KMS-11 (cell line): ENCODE measurements at regions not wholly inside any gene's neighbourhood (a gene's known extent, or its start where the extent isn't known, plus 50 kb on each side); places are given as distances from the start of the nearest gene placed in this dataset.
"Not testable (repeated sequence)": the region's sequence is repeated elsewhere in the genome, so short reads cannot be mapped to it uniquely, and the experiment has no call there.

Experiments
- H2AFZ ChIP-seq: fragments of 200-600 bp; sonication (generic); 2 replicates; pipeline ENCODE4 v1.6.1; 2016; ENCODE audit warnings: antibody characterized with exemption, mixed run types, low read depth
- H3K27ac ChIP-seq: fragments of 200-600 bp; sonication (generic); 2 replicates; pipeline ENCODE4 v1.6.1; 2016; ENCODE audit warnings: mild to moderate bottlenecking, mixed run types
- H3K27me3 ChIP-seq: fragments of 200-600 bp; sonication (generic); 2 replicates; pipeline ENCODE4 v1.6.1; 2017; ENCODE audit warnings: mild to moderate bottlenecking, low read depth, mixed run types, moderate library complexity; ENCODE audit not compliant: insufficient read depth
- H3K36me3 ChIP-seq: fragments of 200-600 bp; sonication (generic); 2 replicates; pipeline ENCODE4 v1.6.1; 2017; ENCODE audit warnings: mild to moderate bottlenecking, mixed run types; ENCODE audit not compliant: insufficient read depth
- H3K4me1 ChIP-seq: fragments of 200-600 bp; sonication (generic); 2 replicates; pipeline ENCODE4 v1.6.1; 2016; ENCODE audit warnings: mild to moderate bottlenecking, low read depth, mixed run types; ENCODE audit not compliant: poor library complexity, severe bottlenecking
- H3K4me2 ChIP-seq: fragments of 200-600 bp; sonication (generic); 2 replicates; pipeline ENCODE4 v1.7.0; 2016; ENCODE audit warnings: mild to moderate bottlenecking, mixed run types
- H3K4me3 ChIP-seq: fragments of 200-600 bp; sonication (generic); IDR thresholded peaks from 2 replicates; pipeline ENCODE4 v1.6.1; 2017; ENCODE audit warnings: low read depth, low read length, mixed read lengths; ENCODE audit not compliant: insufficient read depth
- H3K79me2 ChIP-seq: fragments of 200-600 bp; sonication (generic); 2 replicates; pipeline ENCODE4 v1.6.1; 2016; ENCODE audit warnings: low read depth, mixed run types; ENCODE audit not compliant: insufficient read depth
- H3K9ac ChIP-seq: fragments of 200-600 bp; sonication (generic); 2 replicates; pipeline ENCODE4 v1.6.1; 2016; ENCODE audit warnings: mild to moderate bottlenecking, mixed run types
- H4K20me1 ChIP-seq: fragments of 200-600 bp; sonication (generic); 2 replicates; pipeline ENCODE4 v1.6.1; 2016; ENCODE audit warnings: mild to moderate bottlenecking, mixed run types; ENCODE audit not compliant: insufficient read depth
- TF ChIP-seq, protein P1 (sequence below): fragments of 200-600 bp; sonication (generic); conservative IDR thresholded peaks from 2 replicates; pipeline ENCODE4 v1.6.1; 2017; ENCODE audit warnings: low read depth, mild to moderate bottlenecking, antibody characterized with exemption, low read length, moderate library complexity, mixed read lengths

DNA sequence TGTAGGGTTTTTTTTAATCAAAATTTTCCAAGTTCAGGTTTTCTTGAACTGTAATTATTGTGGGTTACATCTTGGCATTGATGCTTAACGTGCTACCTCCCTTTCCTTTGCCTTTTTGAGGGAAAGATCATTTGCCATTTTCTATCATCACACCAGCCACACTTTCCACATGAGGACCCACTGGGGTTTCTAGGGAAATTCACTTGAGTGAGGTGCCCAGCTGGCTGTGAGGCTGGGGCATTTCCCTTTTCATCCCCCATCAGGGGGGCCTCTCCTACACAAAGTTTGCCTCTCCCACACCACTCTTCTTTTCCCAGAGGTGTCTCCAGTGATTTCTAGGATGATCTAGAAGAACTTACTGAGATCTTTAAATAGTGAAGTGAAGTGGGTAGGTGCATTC lies 335.7 kb downstream of the BMP4 start:
- Histone ChIP-seq H3K27ac (no peak overlapping the region), H3K4me3 (no peak overlapping the region), H2AFZ (no peak overlapping the region), H4K20me1 (no peaks in the 10 kb centered on the region), H3K27me3 (no peaks in the 10 kb centered on the region), H3K4me1 (no peaks in the 10 kb centered on the region), H3K9ac (no peak overlapping the region), H3K79me2 (no peaks in the 10 kb centered on the region), H3K36me3 (no peaks in the 10 kb centered on the region), H3K4me2 (no peak overlapping the region)
- TF ChIP-seq, protein P1, sequence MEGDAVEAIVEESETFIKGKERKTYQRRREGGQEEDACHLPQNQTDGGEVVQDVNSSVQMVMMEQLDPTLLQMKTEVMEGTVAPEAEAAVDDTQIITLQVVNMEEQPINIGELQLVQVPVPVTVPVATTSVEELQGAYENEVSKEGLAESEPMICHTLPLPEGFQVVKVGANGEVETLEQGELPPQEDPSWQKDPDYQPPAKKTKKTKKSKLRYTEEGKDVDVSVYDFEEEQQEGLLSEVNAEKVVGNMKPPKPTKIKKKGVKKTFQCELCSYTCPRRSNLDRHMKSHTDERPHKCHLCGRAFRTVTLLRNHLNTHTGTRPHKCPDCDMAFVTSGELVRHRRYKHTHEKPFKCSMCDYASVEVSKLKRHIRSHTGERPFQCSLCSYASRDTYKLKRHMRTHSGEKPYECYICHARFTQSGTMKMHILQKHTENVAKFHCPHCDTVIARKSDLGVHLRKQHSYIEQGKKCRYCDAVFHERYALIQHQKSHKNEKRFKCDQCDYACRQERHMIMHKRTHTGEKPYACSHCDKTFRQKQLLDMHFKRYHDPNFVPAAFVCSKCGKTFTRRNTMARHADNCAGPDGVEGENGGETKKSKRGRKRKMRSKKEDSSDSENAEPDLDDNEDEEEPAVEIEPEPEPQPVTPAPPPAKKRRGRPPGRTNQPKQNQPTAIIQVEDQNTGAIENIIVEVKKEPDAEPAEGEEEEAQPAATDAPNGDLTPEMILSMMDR = no peak

DNA sequence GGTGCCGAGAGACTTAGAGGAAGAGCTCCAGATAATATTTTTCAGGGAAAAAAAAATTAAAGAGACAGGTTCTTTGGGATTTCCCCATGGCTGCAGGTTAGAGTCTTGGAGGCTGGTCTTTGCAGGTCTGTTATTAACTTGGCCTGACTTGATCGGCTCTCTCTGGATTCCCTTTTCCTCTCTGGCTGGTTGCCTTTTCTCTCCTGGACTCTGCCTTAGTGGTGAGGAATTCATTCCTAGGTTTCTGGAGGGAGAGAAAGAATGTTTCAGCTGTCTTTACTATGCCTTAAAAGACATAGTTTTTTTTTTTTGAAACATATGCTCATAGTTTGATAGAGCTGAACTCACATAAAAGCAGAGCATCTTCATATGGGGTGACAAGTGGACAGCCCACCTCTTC lies 336.3 kb downstream of the BMP4 start:
- Histone ChIP-seq H3K79me2 (no peaks in the 10 kb centered on the region), H3K4me3 (no peak overlapping the region), H3K4me2 (no peak overlapping the region), H2AFZ (no peak overlapping the region), H3K9ac (no peak overlapping the region), H4K20me1 (no peaks in the 10 kb centered on the region), H3K27ac (no peak overlapping the region), H3K27me3 (no peaks in the 10 kb centered on the region), H3K4me1 (no peaks in the 10 kb centered on the region), H3K36me3 (no peaks in the 10 kb centered on the region)
- TF ChIP-seq, protein P1 = no peak

DNA sequence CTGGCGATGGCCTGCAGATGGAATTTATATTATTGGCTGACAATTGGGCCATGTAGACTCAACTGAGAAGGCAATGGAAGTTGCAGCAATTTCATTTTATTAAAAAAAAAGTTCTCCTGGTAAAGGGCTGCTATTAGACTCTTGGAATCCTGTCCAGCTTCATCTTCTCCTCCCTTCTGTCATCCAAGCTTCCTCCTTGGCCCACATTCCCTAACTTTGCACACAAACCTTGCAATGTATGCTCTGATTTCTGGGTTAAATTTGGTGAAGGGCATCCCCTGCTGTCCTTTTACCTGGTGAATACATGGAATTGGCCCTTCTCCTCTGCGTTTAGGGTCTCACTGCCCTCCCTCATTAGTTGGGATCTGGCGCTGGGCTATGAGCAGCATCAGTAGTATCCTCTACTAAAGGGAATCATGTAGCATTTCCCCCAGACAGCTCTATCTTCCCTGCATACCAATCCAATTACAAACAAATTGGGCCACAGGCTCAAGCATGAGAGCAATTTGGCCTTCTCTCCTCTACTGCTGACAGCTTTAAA lies 336.9 kb downstream of the BMP4 start:
- no peak overlapping the region for H3K27ac ChIP-seq
- H3K9ac ChIP-seq = no peak overlapping the region

DNA sequence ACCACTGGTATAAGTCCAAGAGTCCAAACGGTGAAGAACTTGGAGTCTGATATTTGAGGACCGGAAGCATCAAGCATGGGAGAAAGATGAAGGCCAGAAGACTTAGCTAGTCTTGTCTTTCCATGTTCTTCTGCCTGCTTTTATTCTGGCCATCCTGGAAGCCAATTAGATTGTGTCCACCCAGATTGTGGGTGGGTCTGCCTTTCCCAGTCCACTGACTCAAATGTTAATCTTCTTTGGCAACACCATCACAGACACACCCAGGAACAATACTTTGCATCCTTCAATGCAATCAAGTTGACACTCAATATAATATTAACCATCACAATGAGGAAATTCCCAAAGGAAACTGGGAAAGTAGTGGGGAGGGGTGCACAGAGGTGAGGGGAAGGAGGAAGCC lies 340.1 kb downstream of the BMP4 start:
- H3K4me2 ChIP-seq, H3K4me3 ChIP-seq, H3K27ac ChIP-seq, H3K27me3 ChIP-seq, H4K20me1 ChIP-seq, H3K4me1 ChIP-seq, H2AFZ ChIP-seq, H3K79me2 ChIP-seq, H3K36me3 ChIP-seq, H3K9ac ChIP-seq: not testable (repeated sequence)

More for the DNA sequence above, 336.9 kb downstream of the BMP4 start:
- TF ChIP-seq, protein P1 = no peak
- Histone ChIP-seq H3K4me3 (no peak overlapping the region), H3K79me2 (no peaks in the 10 kb centered on the region), H3K4me1 (no peaks in the 10 kb centered on the region), H2AFZ (no peak overlapping the region), H3K36me3 (no peaks in the 10 kb centered on the region), H3K27me3 (no peaks in the 10 kb centered on the region), H4K20me1 (no peaks in the 10 kb centered on the region), H3K4me2 (no peak overlapping the region)

DNA sequence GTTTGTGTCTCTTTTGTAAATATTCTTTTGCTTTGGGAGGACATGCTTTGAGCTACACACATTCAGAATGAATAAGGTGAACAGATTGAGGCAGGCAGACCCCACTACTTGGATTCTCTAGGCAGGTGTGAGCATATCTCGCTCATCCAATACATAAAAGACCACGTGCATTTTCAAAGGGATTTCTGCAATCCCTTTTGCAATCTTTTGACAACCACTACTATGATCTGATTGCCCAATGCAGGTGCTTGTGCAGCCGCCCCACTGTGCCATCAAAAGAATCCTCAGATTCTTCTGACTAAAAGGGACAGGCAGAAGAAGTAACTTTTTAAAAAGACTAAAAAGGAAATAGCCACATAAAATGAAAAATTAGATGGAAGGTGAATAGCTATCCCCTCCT lies 341.4 kb downstream of the BMP4 start:
- Histone ChIP-seq H3K4me2 (no peak overlapping the region), H3K79me2 (no peaks in the 10 kb centered on the region), H3K36me3 (no peaks in the 10 kb centered on the region), H3K4me3 (no peak overlapping the region), H4K20me1 (no peaks in the 10 kb centered on the region), H3K4me1 (no peaks in the 10 kb centered on the region), H3K27me3 (no peaks in the 10 kb centered on the region), H3K27ac (no peak overlapping the region), H3K9ac (no peak overlapping the region), H2AFZ (no peak overlapping the region)
- TF ChIP-seq, protein P1 = no peak
